HG02943 (cell line): ENCODE measurements at regions not wholly inside any gene's neighbourhood (a gene's known extent, or its start where the extent isn't known, plus 50 kb on each side); places are given as distances from the start of the nearest gene placed in this dataset.
"Not testable (repeated sequence)": the region's sequence is repeated elsewhere in the genome, so short reads cannot be mapped to it uniquely, and the experiment has no call there.

Source experiments
- ATAC-seq: cut with Tn5 transposase; IDR thresholded peaks from one replicate; pipeline ENCODE4 v1.9.1; 2021; ENCODE audit warnings: mild to moderate bottlenecking, low read depth, moderate library complexity; ENCODE audit not compliant: unreplicated experiment

GRCh38 chr5:116976767-116977166 is 402.1 kb upstream of the SEMA6A start:
- ATAC-seq, result no peak

DNA sequence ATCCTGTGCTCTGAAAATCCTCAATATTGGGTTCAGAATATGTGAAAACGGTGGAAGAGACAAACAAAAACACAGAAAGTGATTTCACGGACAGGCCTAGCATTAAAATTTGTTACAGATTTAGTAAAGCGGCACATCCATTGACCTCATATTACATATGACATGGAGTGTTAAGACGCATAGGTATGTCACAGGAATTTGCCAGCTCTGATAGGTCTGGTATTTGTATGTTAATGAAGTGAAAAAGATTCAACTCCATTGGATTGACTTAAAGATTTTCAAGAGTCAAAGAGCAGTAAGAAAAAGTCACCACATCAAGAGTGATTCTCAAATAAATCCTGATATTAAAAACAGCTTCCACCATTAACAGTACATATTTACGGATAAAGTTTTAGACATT is 396.5 kb upstream of the SEMA6A start:
- no peak for ATAC-seq

DNA sequence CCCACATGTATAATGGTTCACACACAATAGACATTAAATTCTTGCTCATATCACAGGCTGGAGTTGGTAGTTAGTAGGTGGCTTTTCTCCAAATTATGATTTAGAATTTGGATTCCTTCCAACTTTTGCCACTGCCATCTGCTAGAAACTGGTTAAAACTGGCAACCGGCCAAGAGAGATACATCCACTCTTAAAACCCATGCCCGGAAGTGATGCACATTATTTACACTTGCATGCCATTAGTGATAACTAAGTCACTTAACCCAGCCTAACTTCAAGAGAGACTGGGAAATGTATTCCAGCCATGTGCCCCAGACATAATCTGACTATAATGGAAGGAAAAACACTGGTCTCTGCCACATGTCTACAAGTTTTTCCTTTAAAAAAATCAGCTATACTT is 395.7 kb upstream of the SEMA6A start:
- no peak for ATAC-seq

DNA sequence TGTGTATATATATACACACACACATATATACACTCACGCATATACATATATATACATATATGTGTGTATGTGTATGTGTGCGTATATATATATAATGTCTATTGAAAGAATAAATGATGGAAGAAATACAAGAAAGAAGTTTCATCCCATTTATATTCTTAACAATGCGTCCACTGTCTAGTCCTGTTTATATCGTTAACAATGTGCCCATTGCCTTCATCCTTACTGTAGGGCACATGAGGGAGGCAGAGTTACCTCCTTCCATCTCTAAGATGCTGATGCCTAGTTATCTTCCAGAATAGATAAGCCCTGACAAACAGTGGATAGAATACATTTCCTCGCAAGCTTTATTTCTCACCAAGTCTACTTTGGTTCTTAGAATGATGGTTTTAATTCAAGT is 389.8 kb upstream of the SEMA6A start:
- no peak for ATAC-seq

DNA sequence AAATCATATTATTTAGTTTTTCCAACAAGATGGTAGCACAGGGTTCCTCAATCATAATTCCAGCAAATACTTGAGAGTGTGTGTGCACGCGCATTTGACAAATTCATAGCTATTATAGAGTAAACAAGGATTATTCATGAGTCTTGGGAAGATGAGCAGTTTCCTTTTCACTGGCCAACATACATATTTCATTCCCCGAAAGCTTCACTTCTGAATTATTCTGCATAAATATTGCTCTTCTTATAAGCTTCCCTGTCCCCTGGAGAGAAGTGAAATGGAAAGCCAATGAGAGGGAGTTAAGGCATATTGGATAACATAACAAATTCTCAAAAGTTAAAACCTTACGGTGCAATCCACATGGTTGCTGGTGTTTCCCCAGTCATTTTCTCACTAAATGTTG is 386.4 kb upstream of the SEMA6A start:
- ATAC-seq, result no peak

DNA sequence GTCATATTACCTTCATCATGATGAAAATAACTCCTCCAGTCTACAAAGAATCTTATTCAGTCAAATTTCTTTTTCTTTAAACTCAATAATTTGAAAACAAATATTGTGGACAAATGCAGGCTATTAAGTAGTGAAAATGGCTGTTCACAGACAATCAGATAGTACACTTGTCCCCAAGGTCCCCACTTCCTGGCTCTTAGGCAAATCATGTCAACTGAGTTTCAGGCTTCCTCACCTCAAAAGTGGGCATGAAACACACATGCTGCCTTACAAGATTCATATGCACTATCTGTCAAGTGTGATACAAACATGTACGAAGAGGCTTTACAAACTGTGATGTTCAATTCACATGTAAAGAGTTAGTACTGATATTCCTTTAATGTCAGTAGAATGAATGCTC is 385.2 kb upstream of the SEMA6A start:
- no peak for ATAC-seq

DNA sequence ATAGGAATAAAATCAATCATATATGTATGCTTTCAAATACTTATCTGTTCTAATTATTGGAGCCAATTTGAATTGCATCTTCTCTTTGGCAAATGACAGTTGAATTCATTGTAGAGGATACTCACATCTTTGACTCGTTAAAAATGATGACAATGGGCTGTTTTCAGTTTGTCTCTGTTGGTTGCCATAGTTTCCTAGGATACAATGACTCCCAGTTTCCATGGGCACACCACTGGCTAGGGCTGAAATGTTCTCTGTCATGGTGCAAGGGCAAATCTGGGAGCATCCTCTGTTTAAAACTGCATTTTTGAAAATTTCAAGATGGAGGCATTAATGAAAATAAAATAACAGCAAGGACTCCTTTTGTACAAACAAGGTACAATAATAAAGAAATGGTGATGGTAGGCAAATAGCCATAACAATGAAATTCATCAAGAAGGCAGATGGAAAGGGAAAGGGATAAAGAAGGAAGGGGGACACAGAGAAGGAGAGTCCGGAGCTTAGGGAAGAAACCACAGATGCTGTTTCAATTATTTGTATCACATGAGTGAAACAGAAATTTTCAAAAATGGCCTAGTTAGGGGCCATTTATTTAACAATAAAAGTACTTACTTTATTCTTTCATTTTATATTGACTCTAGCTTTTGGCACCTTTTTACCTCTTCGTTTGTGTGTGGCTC is 378.8 kb upstream of the SEMA6A start:
- no peak for ATAC-seq

GRCh38 chr5:116951219-116951618 is 376.6 kb upstream of the SEMA6A start:
- no peak for ATAC-seq

DNA sequence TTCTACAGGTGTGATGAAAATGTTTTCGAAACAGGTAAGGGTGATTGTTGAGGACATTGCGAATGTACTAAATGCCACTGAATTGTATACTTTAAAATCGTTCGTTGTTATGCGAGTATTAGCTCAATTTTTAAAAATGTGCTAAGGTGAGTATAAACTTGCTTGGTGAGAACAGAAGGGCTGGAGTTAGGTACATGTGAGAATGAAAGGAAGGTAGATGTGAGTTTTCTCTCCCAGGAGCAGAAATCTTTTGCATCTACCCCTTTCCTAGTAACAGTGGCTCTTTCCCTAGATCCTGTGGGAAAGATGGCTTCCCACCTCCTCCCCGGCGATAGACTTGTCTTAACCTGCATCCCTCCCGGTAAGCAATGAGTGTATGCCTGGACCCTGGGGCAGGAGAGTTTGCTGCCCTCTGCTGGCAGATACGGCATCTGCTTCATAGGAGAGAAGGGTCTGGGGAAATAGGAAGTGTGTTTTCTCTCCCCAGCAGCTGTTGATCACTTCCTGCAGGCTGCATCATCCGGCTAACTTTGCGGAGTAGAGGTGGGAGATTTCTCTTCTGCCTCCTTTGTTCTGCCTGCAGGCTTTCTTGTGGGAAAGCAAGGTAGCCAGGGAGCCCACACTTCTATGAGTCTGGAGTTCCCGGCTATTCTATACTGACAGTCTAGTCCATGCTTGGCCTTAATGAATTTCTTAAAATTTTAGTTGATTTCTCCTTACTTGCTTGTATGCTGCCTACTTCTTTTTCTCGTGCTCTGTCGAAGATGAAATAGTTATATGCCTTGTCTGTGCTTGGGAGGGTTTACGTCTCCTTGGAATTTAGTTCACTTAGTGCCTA is 373.3 kb upstream of the SEMA6A start:
- peak; percentile 98 for ATAC-seq

DNA sequence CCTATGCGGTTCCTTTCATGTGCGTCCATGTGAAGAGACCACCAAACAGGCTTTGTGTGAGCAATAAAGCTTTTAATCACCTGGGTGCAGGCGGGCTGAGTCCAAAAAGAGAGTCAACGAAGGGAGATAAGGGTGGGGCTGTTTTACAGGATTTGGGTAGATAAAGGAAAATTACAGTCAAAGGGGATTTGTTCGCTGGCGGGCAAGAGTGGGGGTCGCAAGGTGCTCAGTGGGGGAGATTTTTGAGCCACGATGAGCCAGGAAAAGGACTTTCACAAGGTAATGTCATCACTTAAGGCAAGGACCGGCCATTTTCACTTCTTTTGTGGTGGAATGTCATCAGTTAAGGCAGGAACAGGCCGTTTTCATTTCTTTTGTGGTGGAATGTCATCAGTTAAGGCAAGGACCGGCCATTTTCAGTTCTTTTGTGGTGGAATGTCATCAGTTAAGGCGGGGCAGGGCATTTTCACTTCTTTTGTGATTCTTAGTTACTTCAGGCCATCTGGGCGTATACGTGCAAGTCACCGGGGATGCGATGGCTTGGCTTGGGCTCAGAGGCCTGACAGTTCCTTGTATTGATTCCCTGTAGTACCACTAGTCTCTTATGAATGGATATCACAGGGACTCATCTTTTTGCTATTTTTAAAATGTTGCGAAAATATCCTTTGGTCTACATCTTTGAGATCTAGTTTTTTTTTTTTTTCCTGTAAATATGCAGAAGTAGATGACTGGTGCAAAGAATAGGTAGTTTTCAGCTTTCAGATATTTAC is 371.2 kb upstream of the SEMA6A start:
- ATAC-seq, result not testable (repeated sequence)

GRCh38 chr5:116944183-116944582 is 369.6 kb upstream of the SEMA6A start:
- ATAC-seq, result no peak

GRCh38 chr5:116942622-116943021 is 368.0 kb upstream of the SEMA6A start:
- no peak for ATAC-seq

DNA sequence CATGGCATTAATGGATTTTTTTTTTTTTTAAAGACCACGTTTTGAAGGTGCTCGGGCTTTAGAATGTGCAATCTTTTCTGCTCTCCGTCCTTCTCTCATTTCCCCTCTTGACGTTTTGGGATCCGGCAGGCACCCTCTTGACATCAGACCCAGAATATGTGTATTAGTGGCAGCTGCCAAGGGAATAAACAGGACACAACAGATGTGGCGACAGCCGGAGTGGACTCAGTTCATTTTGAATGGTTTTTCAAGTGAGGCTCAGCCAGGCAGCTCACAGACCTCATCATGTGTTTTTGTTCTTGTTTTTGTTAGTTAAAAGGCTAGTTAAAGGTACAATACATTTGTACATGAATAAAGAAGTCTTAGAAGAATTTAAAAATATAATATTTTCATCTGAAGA is 365.0 kb upstream of the SEMA6A start:
- no peak for ATAC-seq

GRCh38 chr5:116938488-116938887 is 363.9 kb upstream of the SEMA6A start:
- no peak for ATAC-seq

DNA sequence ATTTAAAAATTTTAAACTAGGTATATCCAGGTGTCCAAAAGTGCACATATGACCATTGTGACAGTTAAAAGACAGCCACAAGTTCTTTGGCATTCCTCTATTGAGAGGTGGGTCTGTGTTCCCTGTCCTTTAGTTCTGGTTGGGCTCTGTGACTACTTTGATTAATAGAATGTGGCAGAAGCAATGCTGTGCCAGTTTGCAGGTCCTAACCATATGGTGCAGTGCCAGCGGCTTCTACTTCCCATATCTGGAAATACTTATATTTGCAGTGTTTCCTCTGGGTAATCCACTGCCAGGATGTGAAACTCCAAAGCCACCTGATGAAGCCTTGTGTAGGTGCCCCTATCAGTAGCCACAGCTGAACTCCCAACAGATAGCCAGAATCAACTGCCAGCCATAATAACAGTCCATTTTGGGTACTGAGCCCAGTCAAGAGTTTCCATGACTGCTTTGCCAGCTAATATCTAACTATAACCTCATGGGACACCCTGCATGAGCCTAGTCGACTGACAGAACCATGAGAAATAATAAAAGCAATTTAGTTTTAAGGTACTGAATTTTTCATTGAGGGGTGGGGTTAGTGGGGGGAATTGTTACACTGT is 361.0 kb upstream of the SEMA6A start:
- no peak for ATAC-seq

DNA sequence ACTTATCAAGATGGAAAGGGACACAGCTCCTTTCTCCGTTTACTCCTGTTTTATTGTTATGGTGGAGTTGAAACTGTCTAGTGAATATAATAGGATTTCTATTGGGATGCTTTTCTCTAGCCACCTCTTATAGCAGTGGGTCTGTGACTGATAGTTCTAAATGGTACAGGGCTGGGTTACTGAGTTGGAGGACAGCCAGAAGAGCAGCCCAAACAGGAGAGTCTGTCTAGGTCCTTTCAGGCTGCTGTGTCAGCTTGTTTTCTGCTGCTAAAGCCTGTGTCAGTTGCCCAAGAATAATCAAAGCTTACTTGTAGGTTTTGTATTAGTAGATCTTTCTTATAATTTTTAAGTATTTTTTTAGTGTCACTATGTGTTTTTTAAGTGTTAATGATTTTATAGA is 356.0 kb upstream of the SEMA6A start:
- no peak for ATAC-seq

GRCh38 chr5:116923344-116923743 is 348.7 kb upstream of the SEMA6A start:
- ATAC-seq, result no peak

DNA sequence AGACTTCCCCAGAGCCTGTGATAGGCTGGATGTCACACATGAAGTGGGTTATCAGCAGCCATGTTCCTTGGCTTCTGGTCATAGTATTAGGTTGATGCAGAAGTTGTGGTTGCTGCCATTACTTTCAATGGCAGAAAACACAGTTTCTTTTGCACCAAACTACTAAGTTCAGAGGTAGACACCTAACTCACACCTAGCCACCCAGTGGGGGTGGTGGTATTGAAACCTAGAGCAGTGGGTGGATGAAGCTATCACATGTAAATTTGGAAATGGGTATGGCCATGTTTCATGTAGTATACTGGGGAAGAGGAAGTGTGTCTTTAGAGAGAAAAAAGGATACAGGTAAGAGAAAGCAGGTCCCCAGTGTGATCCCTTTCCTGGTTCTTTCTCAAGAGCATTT is 347.9 kb upstream of the SEMA6A start:
- ATAC-seq, result no peak

DNA sequence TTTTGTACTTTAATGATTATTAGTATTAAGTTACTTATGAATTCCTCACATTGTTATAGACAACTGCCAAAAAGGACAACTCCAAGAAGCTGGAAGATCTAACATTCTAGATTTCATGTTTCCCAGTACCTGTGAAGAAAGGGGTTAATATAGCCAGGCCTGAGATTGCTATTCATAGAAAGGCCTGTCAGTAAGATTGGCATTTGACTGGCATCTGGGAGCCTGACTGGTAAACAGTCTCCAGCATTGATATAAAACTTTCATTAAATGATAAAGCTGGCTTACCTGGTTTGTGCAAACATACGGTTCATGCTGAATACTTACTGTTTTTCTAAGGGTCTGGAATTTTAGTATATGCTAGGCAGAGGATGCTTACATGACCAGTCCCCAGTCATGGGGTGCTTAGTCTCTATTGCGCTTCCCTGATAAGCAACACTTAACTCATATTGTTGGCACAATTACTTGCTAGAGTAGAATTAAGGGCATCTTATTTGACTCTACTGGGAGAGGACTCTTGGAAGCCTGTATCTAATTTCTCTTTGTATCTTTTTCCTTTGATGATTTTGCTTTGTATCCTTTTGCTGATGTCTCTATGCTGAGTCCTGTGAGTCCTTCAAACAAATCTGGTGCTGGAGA is 340.4 kb upstream of the SEMA6A start:
- no peak for ATAC-seq

GRCh38 chr5:116912221-116912620 is 337.6 kb upstream of the SEMA6A start:
- ATAC-seq, result no peak

DNA sequence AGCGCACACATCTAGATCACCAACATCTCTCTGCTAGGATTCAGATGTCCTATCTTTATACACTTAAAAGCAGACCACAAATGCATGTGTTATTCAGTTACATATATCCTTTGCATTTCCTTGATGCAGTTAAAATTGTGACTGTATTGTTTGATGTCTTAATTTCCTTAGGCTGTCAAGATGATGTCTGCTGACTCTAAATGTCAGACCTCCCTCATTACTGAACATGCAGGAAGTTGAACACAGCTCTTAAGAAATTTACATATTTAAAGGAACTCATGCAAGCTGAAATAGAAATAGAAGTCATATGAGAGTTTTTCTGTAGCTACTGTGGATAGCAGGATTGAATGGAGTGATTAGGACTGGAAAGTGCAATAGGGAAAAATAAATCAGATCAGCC is 336.5 kb upstream of the SEMA6A start:
- no peak for ATAC-seq
